Activated naive CD4-positive, alpha-beta T cell treated with anti-CD3 and anti-CD28 coated beads, Interleukin-2, amount 50 U/mL, for 24 hours (primary cell): ENCODE measurements at regions not wholly inside any gene's neighbourhood (a gene's known extent, or its start where the extent isn't known, plus 50 kb on each side); places are given as distances from the start of the nearest gene placed in this dataset.
"Not testable (repeated sequence)": the region's sequence is repeated elsewhere in the genome, so short reads cannot be mapped to it uniquely, and the experiment has no call there.

Experiments
- H3K27ac Mint-ChIP-seq: one replicate; pipeline ENCODE4 v1.8.0; 2021; ENCODE audit warnings: mild to moderate bottlenecking, mixed read lengths
- H3K27me3 Mint-ChIP-seq: one replicate; pipeline ENCODE4 v1.8.0; 2021; ENCODE audit warnings: mixed read lengths
- H3K36me3 Mint-ChIP-seq: one replicate; pipeline ENCODE4 v1.8.0; 2021; ENCODE audit warnings: mixed read lengths
- H3K4me1 Mint-ChIP-seq: one replicate; pipeline ENCODE4 v1.8.0; 2021; ENCODE audit warnings: mixed read lengths
- H3K4me3 Mint-ChIP-seq: one replicate; pipeline ENCODE4 v1.8.0; 2021; ENCODE audit warnings: mild to moderate bottlenecking, mixed read lengths
- H3K9me3 Mint-ChIP-seq: one replicate; pipeline ENCODE4 v1.8.0; 2021; ENCODE audit warnings: mixed read lengths

DNA sequence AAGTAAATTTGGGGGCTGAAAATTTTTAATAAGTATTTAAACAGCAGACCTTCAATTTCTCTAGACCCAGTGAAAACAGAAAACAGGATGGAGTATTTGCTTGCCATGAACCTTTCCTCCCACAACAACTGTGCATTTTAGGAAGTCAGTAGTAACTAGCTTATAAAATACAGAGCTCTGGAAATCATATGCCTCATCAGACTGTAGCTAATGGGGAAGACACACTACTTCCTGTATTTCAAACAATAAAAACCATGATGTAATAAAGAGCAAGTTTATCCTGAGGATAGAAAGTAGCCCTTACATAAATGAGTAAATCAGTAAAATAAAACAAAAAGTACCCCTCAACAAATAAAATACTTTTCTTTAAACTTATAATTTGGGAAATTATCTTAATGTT lies 280.1 kb upstream of the ZFP42 start:
- Mint-ChIP-seq H3K4me3 (no peak overlapping the region), H3K4me1 (no peaks in the 10 kb centered on the region), H3K27me3 (no peaks in the 10 kb centered on the region), H3K36me3 (no peaks in the 10 kb centered on the region), H3K9me3 (no peaks in the 10 kb centered on the region), H3K27ac (no peak overlapping the region)

- no peaks in the 10 kb centered on the region for H3K9me3 Mint-ChIP-seq
- H3K4me3 Mint-ChIP-seq, result no peak overlapping the region
- no peaks in the 10 kb centered on the region for H3K4me1 Mint-ChIP-seq
- H3K36me3 Mint-ChIP-seq, result no peaks in the 10 kb centered on the region
- no peak overlapping the region for H3K27ac Mint-ChIP-seq
- H3K27me3 Mint-ChIP-seq, result no peaks in the 10 kb centered on the region
Observed at GRCh38 chr4:187724456-187724855, 271.1 kb upstream of the ZFP42 start.

GRCh38 chr4:187726485-187726884 lies 269.1 kb upstream of the ZFP42 start:
- no peak overlapping the region for H3K27ac Mint-ChIP-seq
- no peaks in the 10 kb centered on the region for H3K4me1 Mint-ChIP-seq
- peaks cover 7% of the 10 kb centered on the region for H3K9me3 Mint-ChIP-seq
- H3K4me3 Mint-ChIP-seq, result no peak overlapping the region
- no peaks in the 10 kb centered on the region for H3K27me3 Mint-ChIP-seq
- H3K36me3 Mint-ChIP-seq, result no peaks in the 10 kb centered on the region

- Mint-ChIP-seq H3K4me1 (no peaks in the 10 kb centered on the region), H3K36me3 (no peaks in the 10 kb centered on the region), H3K9me3 (peaks cover 11% of the 10 kb centered on the region), H3K27ac (no peak overlapping the region), H3K27me3 (no peaks in the 10 kb centered on the region), H3K4me3 (no peak overlapping the region)
Observed at GRCh38 chr4:187732524-187732923, 263.0 kb upstream of the ZFP42 start.

DNA sequence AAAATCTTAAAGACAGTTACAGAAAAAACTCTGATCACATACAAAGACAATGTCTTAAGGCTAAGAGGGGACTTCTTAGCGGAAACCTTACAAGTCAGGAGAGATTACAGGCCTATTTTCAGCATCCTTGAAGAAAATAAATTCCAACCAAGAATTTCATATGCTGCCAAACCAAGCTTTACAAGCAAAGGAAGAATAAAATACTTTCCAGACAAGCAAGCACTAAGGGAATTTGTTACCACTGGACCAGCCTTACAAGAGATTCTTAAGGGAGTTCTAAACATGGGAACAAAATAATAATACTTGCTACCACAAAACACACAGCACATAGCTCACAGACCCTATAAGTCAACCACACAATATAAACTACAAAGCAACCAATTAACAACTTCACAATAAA lies 255.8 kb upstream of the ZFP42 start:
- Mint-ChIP-seq H3K4me1 (no peaks in the 10 kb centered on the region), H3K4me3 (no peak overlapping the region), H3K27me3 (no peaks in the 10 kb centered on the region), H3K9me3 (peaks cover 7% of the 10 kb centered on the region), H3K36me3 (no peaks in the 10 kb centered on the region), H3K27ac (no peak overlapping the region)

GRCh38 chr4:187744911-187745310 lies 250.7 kb upstream of the ZFP42 start:
- H3K27me3 Mint-ChIP-seq, result no peaks in the 10 kb centered on the region
- no peak overlapping the region for H3K27ac Mint-ChIP-seq

DNA sequence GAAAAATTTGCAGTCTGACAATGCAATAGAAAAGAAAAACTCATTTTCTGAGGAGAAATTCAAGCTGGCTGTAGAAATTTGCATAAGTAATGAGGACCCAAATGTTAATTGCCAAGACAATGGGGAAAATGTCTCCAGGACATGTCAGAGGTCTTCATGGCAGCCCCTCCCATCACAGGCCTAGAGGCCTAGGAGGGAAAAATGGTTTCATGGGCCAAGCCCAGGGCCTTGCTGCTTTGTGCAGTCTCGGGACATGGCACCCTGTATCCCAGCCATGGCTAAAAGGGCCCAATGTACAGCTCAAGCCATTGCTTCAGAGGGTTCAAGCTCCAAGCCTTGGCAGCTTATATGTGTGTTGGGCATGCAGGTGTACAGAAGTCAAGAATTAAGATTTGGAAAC lies 244.9 kb upstream of the ZFP42 start:
- H3K27me3 Mint-ChIP-seq, H3K27ac Mint-ChIP-seq, H3K4me3 Mint-ChIP-seq, H3K36me3 Mint-ChIP-seq, H3K4me1 Mint-ChIP-seq, H3K9me3 Mint-ChIP-seq: not testable (repeated sequence)

More at GRCh38 chr4:187744911-187745310, 250.7 kb upstream of the ZFP42 start:
- Mint-ChIP-seq H3K4me3 (no peak overlapping the region), H3K36me3 (no peaks in the 10 kb centered on the region), H3K4me1 (no peaks in the 10 kb centered on the region), H3K9me3 (peaks cover 7% of the 10 kb centered on the region)

GRCh38 chr4:187767158-187767557 lies 228.4 kb upstream of the ZFP42 start:
- Mint-ChIP-seq H3K36me3 (no peaks in the 10 kb centered on the region), H3K27me3 (no peaks in the 10 kb centered on the region), H3K27ac (no peak overlapping the region), H3K9me3 (peaks cover 19% of the 10 kb centered on the region), H3K4me1 (no peaks in the 10 kb centered on the region), H3K4me3 (no peak overlapping the region)

DNA sequence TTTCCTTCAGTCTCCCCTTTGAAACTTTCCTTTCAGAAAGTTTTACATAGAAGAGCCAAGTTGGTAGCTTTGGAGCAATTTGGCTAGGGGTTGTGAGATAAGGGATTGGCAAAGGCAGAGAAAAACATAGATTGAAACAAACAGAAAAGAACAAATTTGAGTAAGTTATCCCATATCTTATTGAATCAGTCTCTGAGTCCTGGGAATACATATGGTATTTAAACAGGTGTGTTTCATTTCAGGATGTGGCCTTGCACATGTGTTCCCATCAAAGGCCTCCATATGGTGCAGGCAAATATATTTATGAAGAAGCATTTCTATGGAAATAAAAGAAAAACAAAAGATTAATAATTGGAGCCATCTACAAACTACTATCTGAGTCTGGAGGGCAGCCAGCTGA lies 227.9 kb upstream of the ZFP42 start:
- no peaks in the 10 kb centered on the region for H3K36me3 Mint-ChIP-seq
- no peak overlapping the region for H3K4me3 Mint-ChIP-seq
- H3K9me3 Mint-ChIP-seq, result peaks cover 16% of the 10 kb centered on the region
- H3K4me1 Mint-ChIP-seq, result no peaks in the 10 kb centered on the region
- H3K27ac Mint-ChIP-seq, result no peak overlapping the region
- no peaks in the 10 kb centered on the region for H3K27me3 Mint-ChIP-seq

GRCh38 chr4:187770345-187770744 lies 225.2 kb upstream of the ZFP42 start:
- Mint-ChIP-seq H3K4me3 (no peak overlapping the region), H3K4me1 (no peaks in the 10 kb centered on the region), H3K27me3 (no peaks in the 10 kb centered on the region), H3K9me3 (peaks cover 15% of the 10 kb centered on the region), H3K36me3 (no peaks in the 10 kb centered on the region), H3K27ac (no peak overlapping the region)

DNA sequence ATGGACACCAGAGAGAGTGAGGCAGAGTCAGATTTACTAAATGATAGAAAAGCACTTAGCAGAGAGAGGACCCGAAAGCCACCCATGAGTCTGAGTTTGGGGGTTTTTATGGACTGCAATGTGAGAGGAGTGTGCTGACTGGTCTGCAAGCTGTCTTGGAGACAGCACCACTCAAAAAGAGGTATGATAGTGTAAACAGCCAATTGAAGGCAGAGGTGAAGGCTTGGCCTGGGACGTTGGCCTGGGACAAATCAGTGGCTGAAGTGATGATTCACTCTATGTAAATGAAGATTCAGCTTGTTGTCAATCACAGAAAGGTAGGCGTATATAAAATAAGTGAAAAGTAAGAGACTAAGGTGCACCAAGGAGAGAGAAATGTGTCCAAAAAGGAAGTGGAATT lies 217.6 kb upstream of the ZFP42 start:
- Mint-ChIP-seq H3K9me3 (no peaks in the 10 kb centered on the region), H3K36me3 (no peaks in the 10 kb centered on the region), H3K4me3 (no peak overlapping the region), H3K27me3 (no peaks in the 10 kb centered on the region), H3K4me1 (no peaks in the 10 kb centered on the region), H3K27ac (no peak overlapping the region)

GRCh38 chr4:187780070-187780469 lies 215.5 kb upstream of the ZFP42 start:
- Mint-ChIP-seq H3K36me3 (no peaks in the 10 kb centered on the region), H3K27me3 (no peaks in the 10 kb centered on the region), H3K4me3 (no peak overlapping the region), H3K9me3 (no peaks in the 10 kb centered on the region), H3K4me1 (no peaks in the 10 kb centered on the region), H3K27ac (no peak overlapping the region)

- Mint-ChIP-seq H3K9me3 (peaks cover 6% of the 10 kb centered on the region), H3K27me3 (no peaks in the 10 kb centered on the region), H3K27ac (no peak overlapping the region), H3K4me1 (no peaks in the 10 kb centered on the region), H3K4me3 (no peak overlapping the region), H3K36me3 (no peaks in the 10 kb centered on the region)
Observed at GRCh38 chr4:187782286-187782824, 213.2 kb upstream of the ZFP42 start.

DNA sequence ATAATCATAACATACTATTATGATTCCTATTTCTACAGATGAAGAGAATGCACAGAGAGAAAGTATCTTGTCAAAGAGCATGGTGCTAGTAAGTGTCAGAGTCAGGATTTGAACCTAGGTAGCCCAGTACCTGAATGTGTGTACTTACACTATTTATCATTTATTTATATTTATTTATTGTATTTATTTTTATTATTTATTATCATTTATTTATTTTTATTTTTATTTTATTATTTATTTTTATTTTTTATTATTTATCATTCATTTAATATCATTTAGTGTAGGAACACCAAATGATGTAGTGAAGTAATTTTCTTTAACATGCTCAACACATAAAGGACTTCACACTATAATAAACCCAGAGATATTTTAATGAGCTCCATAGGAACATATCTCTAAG lies 209.4 kb upstream of the ZFP42 start:
- H3K9me3 Mint-ChIP-seq, result peaks cover 6% of the 10 kb centered on the region
- H3K27ac Mint-ChIP-seq, result no peak overlapping the region
- no peak overlapping the region for H3K4me3 Mint-ChIP-seq
- no peaks in the 10 kb centered on the region for H3K27me3 Mint-ChIP-seq
- no peaks in the 10 kb centered on the region for H3K4me1 Mint-ChIP-seq
- no peaks in the 10 kb centered on the region for H3K36me3 Mint-ChIP-seq

- no peaks in the 10 kb centered on the region for H3K4me1 Mint-ChIP-seq
- H3K4me3 Mint-ChIP-seq, result no peak overlapping the region
- H3K27ac Mint-ChIP-seq, result no peak overlapping the region
- no peaks in the 10 kb centered on the region for H3K36me3 Mint-ChIP-seq
- H3K27me3 Mint-ChIP-seq, result no peaks in the 10 kb centered on the region
- H3K9me3 Mint-ChIP-seq, result peaks cover 6% of the 10 kb centered on the region
Observed at GRCh38 chr4:187789078-187789477, 206.5 kb upstream of the ZFP42 start.

- H3K27me3 Mint-ChIP-seq, result no peaks in the 10 kb centered on the region
- H3K4me1 Mint-ChIP-seq, result no peaks in the 10 kb centered on the region
- H3K4me3 Mint-ChIP-seq, result no peak overlapping the region
- H3K9me3 Mint-ChIP-seq, result peaks cover 9% of the 10 kb centered on the region
- H3K27ac Mint-ChIP-seq, result no peak overlapping the region
- H3K36me3 Mint-ChIP-seq, result no peaks in the 10 kb centered on the region
Observed at GRCh38 chr4:187795737-187796136, 199.8 kb upstream of the ZFP42 start.

DNA sequence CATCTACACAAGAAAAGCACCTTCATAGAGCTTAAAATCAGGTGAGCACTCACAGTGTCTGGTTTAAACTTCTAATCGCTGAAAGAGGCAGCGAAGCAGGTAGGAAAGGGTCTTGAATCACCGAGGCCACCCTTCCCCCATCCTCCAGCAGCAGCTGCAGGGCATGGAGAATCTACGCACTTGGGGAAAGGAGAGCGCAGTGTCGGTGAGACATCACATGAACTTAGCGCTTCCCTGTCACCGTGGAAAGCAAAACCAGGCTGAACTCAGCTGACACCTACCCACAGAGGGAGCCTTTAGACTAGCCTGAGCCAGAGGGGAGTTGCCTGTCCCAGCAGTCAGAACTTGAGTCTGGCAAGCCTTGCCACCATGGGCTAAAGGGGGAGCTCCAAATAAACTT lies 197.2 kb upstream of the ZFP42 start:
- Mint-ChIP-seq H3K27ac (no peak overlapping the region), H3K4me1 (no peaks in the 10 kb centered on the region), H3K4me3 (no peak overlapping the region), H3K27me3 (no peaks in the 10 kb centered on the region), H3K9me3 (peaks cover 20% of the 10 kb centered on the region), H3K36me3 (peaks cover 3% of the 10 kb centered on the region)
